IMR-90 (cell line): ENCODE measurements at regions not wholly inside any gene's neighbourhood (a gene's known extent, or its start where the extent isn't known, plus 50 kb on each side); places are given as distances from the start of the nearest gene placed in this dataset.
"Not testable (repeated sequence)": the region's sequence is repeated elsewhere in the genome, so short reads cannot be mapped to it uniquely, and the experiment has no call there.

Source experiments
- ATAC-seq: fragments of 200-7000 bp; cut with Tn5 transposase; 2 replicates; pipeline ENCODE4 v1.9.1; 2020; ENCODE audit warnings: low read depth, mild to moderate bottlenecking, moderate library complexity
- BruUV-seq: library from RNA; stranded (reverse); fragments of 400-500 nt; replicated peaks from 2 replicates; lab custom pipeline; 2021; lab: Mats Ljungman, UMichigan
- CTCF ChIA-PET: fragments of 300-600 bp; formaldehyde crosslinking; extraction: SDS; loops from one replicate; lab custom pipeline; 2021; ENCODE audit warnings: antibody characterized with exemption; lab: Yijun Ruan, JAX
- POLR2A ChIA-PET: fragments of 300-600 bp; sonication (Branson Sonifier 250); formaldehyde crosslinking; loops from one replicate; lab custom pipeline; 2022; ENCODE audit warnings: antibody characterized with exemption; ENCODE audit not compliant: unreplicated experiment; lab: Charles Lee
- DNase-seq: peaks from one replicate; pipeline ENCODE4 v3.0.0; 2013
- H2AFZ ChIP-seq: replicated peaks from 2 replicates; pipeline ENCODE3; 2013; ENCODE audit warnings: low read length, mild to moderate bottlenecking; ENCODE audit not compliant: poor library complexity
- H2AK5ac ChIP-seq: 2 replicates; pipeline ENCODE4 v1.6.1; 2013; ENCODE audit warnings: low read depth, low read length, inconsistent platforms
- H2AK9ac ChIP-seq: replicated peaks from 2 replicates; pipeline ENCODE3; 2013; ENCODE audit warnings: mild to moderate bottlenecking, low read depth, low read length, moderate library complexity; ENCODE audit not compliant: poor library complexity
- H2BK120ac ChIP-seq: 2 replicates; pipeline ENCODE4 v1.6.1; 2013; ENCODE audit warnings: low read depth, low read length, inconsistent platforms
- H2BK15ac ChIP-seq: 3 replicates; pipeline ENCODE4 v1.6.1; 2013; ENCODE audit warnings: low read depth, low read length, inconsistent platforms
- H2BK20ac ChIP-seq: 2 replicates; pipeline ENCODE4 v1.6.1; 2013; ENCODE audit warnings: low read depth, mild to moderate bottlenecking, inconsistent platforms, low read length, moderate library complexity
- H2BK5ac ChIP-seq: 2 replicates; pipeline ENCODE4 v1.6.1; 2013; ENCODE audit warnings: mild to moderate bottlenecking, low read depth, low read length, inconsistent platforms; ENCODE audit not compliant: poor library complexity, severe bottlenecking
- H3K14ac ChIP-seq: replicated peaks from 2 replicates; pipeline ENCODE4 v1.6.1; 2013; ENCODE audit warnings: low read depth, low read length, inconsistent platforms
- H3K18ac ChIP-seq: 2 replicates; pipeline ENCODE4 v1.6.1; 2013; ENCODE audit warnings: low read depth, low read length, control low read depth
- H3K23ac ChIP-seq: 2 replicates; pipeline ENCODE4 v1.6.1; 2013; ENCODE audit warnings: low read depth, low read length, inconsistent platforms
- H3K27ac ChIP-seq: 2 replicates; pipeline ENCODE4 v1.5.1; 2013; ENCODE audit warnings: mild to moderate bottlenecking, control low read depth, low read length; ENCODE audit not compliant: insufficient read depth
- H3K27me3 ChIP-seq: 2 replicates; pipeline ENCODE4 v1.6.1; 2013; ENCODE audit warnings: low read length; ENCODE audit not compliant: control insufficient read depth, insufficient read depth
- H3K36me3 ChIP-seq: 2 replicates; pipeline ENCODE4 v1.6.1; 2013; ENCODE audit warnings: low read length, mixed read lengths; ENCODE audit not compliant: control insufficient read depth, insufficient read depth
- H3K4ac ChIP-seq: 2 replicates; pipeline ENCODE4 v1.6.1; 2013; ENCODE audit warnings: low read depth, low read length, inconsistent platforms
- H3K4me1 ChIP-seq: 2 replicates; pipeline ENCODE4 v1.6.1; 2013; ENCODE audit warnings: low read length, mixed read lengths; ENCODE audit not compliant: control insufficient read depth, insufficient read depth
- H3K4me2 ChIP-seq: 2 replicates; pipeline ENCODE4 v1.6.1; 2013; ENCODE audit warnings: low read depth, mild to moderate bottlenecking, control low read depth, low read length, moderate library complexity
- H3K4me3 ChIP-seq: 2 replicates; pipeline ENCODE4 v1.5.1; 2013; ENCODE audit warnings: low read depth, mild to moderate bottlenecking, control low read depth, low read length, moderate library complexity; ENCODE audit not compliant: insufficient read depth
- H3K56ac ChIP-seq: 2 replicates; pipeline ENCODE4 v1.6.1; 2013; ENCODE audit warnings: low read length, inconsistent platforms; ENCODE audit not compliant: insufficient read depth; ENCODE audit errors: extremely low read depth
- H3K79me1 ChIP-seq, 2 experiments: 2 replicates each; pipeline ENCODE4 v1.6.1; 2013; ENCODE audit warnings: low read length in 2 of 2, inconsistent platforms in 1 of 2, low read depth in 1 of 2
- H3K9ac ChIP-seq: 2 replicates; pipeline ENCODE4 v1.6.1; 2013; ENCODE audit warnings: low read depth, low read length, control low read depth
- H3K9me1 ChIP-seq: 2 replicates; pipeline ENCODE4 v1.6.1; 2013; ENCODE audit warnings: low read length, inconsistent platforms; ENCODE audit not compliant: insufficient read depth
- H3K9me3 ChIP-seq: 2 replicates; pipeline ENCODE4 v1.6.1; 2013; ENCODE audit warnings: low read length; ENCODE audit not compliant: control insufficient read depth, insufficient read depth
- H4K20me1 ChIP-seq: 2 replicates; pipeline ENCODE4 v1.6.1; 2013; ENCODE audit warnings: low read length, inconsistent platforms; ENCODE audit not compliant: insufficient read depth
- H4K5ac ChIP-seq: 2 replicates; pipeline ENCODE4 v1.6.1; 2013; ENCODE audit warnings: mild to moderate bottlenecking, low read depth, low read length, control low read depth
- H4K8ac ChIP-seq, 2 experiments: 2 replicates each; pipeline ENCODE4 v1.6.1; 2013; ENCODE audit warnings: low read depth in 2 of 2, low read length in 2 of 2, control low read depth in 1 of 2, inconsistent platforms in 1 of 2
- H4K91ac ChIP-seq: 2 replicates; pipeline ENCODE4 v1.6.1; 2013; ENCODE audit warnings: low read depth, low read length, inconsistent platforms; ENCODE audit not compliant: insufficient read depth
- WGBS, 2 experiments: methylation state at CpG; one replicate each; pipeline versions ENCODE4 v1.1.5 to v1.1.7; 2013; ENCODE audit warnings: missing lambda C conversion rate in 2 of 2; ENCODE audit not compliant: insufficient read length in 1 of 2; ENCODE audit errors: extremely low coverage in 2 of 2; 5-methylcytosine and 5-hydroxymethylcytosine counted together
- dilution Hi-C: fragments of 300-500 bp; cut with HindIII; formaldehyde crosslinking; loops from one replicate; pipeline ENCODE4 v1.14.3; 2018; ENCODE audit warnings: low sequenced_read_pairs; ENCODE audit not compliant: unreplicated experiment
- in situ Hi-C: fragments of 300-500 bp; cut with MboI; formaldehyde crosslinking; loops from 3 replicates; pipeline ENCODE4 v1.14.3; 2019; ENCODE audit warnings: low sequenced_read_pairs, inconsistent platforms, mixed read lengths
- intact Hi-C: fragments of 100-400 bp; cut with micrococcal nuclease; formaldehyde crosslinking; loops from 2 replicates; pipeline ENCODE4 v1.10.0; 2022

GRCh38 chr1:78271423-78271822 is 219.4 kb upstream of the PTGFR start:
- H3K9me1 ChIP-seq, H3K27ac ChIP-seq, H3K4me3 ChIP-seq, H2AK9ac ChIP-seq, H3K4ac ChIP-seq, H3K4me2 ChIP-seq, H3K9me3 ChIP-seq, dilution Hi-C loops, CTCF ChIA-PET, H4K5ac ChIP-seq, H3K23ac ChIP-seq, H3K27me3 ChIP-seq, H4K20me1 ChIP-seq, BruUV-seq, H3K56ac ChIP-seq, H3K14ac ChIP-seq, H2BK20ac ChIP-seq, H2AFZ ChIP-seq, H3K18ac ChIP-seq, H2BK5ac ChIP-seq, H2BK120ac ChIP-seq, DNase-seq, H2AK5ac ChIP-seq, H4K91ac ChIP-seq, H3K79me1 ChIP-seq, in situ Hi-C loops, ATAC-seq, H3K4me1 ChIP-seq, H3K9ac ChIP-seq, H3K36me3 ChIP-seq, POLR2A ChIA-PET, H4K8ac ChIP-seq, H2BK15ac ChIP-seq: not testable (repeated sequence)
- intact Hi-C loops, result loop anchor here (10.0 kb wide), 1 partner anchor 63 kb away; no protein-coding TSS in a partner anchor
- no CpG with 5 or more reads among the region's 2 CpGs for WGBS, 2 experiments
